Right lobe of liver (tissue), 4 donors: ENCODE measurements at regions not wholly inside any gene's neighbourhood (a gene's known extent, or its start where the extent isn't known, plus 50 kb on each side); places are given as distances from the start of the nearest gene placed in this dataset.

Source experiments
- POLR2A ChIP-seq: fragments of 450-650 bp; IDR thresholded peaks from one replicate; pipeline ENCODE4 v1.6.1; 2017; ENCODE audit warnings: antibody characterized with exemption, mild to moderate bottlenecking
- TF ChIP-seq, protein P1 (sequence below), 4 donors: fragments of 200-600 bp in 3 of 4; fragments of 450-650 bp in 1 of 4; IDR thresholded peaks; one replicate each; pipeline versions ENCODE4 v1.5.1 to v1.8.0; 2016 to 2022; ENCODE audit warnings: antibody characterized with exemption in 4 of 4, mild to moderate bottlenecking in 2 of 4
- donor health status: DM: no; HTN: no; CAD: no.
- donor health status: DM: no; HTN: no; CAD: no.
- donor health status: DM: no; HTN: yes; CAD: no.

DNA sequence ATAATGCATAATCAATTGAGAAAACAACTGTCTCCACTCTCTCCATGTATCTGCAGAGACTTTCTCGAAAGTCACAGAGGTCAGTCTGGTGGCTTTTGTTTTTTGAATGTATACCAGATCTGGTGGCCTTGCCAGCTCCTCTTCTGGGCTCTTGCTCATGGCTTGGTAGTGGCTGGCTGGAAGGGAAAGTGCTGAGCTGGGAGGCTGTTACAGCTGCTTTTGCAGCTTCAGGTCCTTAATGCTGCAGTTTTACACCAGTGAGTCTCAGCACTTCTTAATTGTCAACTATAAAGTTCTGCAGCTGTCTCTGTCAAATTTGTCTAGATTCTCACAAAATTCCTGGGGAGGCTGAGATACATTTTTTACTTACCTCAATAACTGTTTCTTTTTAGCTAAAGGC, 390.0 kb downstream of the GRXCR1 start:
- TF ChIP-seq, protein P1, sequence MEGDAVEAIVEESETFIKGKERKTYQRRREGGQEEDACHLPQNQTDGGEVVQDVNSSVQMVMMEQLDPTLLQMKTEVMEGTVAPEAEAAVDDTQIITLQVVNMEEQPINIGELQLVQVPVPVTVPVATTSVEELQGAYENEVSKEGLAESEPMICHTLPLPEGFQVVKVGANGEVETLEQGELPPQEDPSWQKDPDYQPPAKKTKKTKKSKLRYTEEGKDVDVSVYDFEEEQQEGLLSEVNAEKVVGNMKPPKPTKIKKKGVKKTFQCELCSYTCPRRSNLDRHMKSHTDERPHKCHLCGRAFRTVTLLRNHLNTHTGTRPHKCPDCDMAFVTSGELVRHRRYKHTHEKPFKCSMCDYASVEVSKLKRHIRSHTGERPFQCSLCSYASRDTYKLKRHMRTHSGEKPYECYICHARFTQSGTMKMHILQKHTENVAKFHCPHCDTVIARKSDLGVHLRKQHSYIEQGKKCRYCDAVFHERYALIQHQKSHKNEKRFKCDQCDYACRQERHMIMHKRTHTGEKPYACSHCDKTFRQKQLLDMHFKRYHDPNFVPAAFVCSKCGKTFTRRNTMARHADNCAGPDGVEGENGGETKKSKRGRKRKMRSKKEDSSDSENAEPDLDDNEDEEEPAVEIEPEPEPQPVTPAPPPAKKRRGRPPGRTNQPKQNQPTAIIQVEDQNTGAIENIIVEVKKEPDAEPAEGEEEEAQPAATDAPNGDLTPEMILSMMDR (IDR thresholded peaks at IDR 0.05) = no peak
- TF ChIP-seq POLR2A = no peak
